Liver (tissue), 3 donors: ENCODE measurements at regions not wholly inside any gene's neighbourhood (a gene's known extent, or its start where the extent isn't known, plus 50 kb on each side); places are given as distances from the start of the nearest gene placed in this dataset.

Source experiments
- CTCF ChIP-seq: fragments of 150-350 bp; IDR thresholded peaks from 2 replicates; pipeline ENCODE4 v1.5.1; 2017; ENCODE audit warnings: improper control_type of control experiment, low read depth, low read length; ENCODE audit not compliant: missing input control
- TAF1 ChIP-seq: conservative IDR thresholded peaks from 2 replicates; pipeline ENCODE4 v1.6.1; 2016; ENCODE audit warnings: antibody characterized with exemption, mild to moderate bottlenecking
- donor health status: healthy.
- donor health status: healthy.

DNA sequence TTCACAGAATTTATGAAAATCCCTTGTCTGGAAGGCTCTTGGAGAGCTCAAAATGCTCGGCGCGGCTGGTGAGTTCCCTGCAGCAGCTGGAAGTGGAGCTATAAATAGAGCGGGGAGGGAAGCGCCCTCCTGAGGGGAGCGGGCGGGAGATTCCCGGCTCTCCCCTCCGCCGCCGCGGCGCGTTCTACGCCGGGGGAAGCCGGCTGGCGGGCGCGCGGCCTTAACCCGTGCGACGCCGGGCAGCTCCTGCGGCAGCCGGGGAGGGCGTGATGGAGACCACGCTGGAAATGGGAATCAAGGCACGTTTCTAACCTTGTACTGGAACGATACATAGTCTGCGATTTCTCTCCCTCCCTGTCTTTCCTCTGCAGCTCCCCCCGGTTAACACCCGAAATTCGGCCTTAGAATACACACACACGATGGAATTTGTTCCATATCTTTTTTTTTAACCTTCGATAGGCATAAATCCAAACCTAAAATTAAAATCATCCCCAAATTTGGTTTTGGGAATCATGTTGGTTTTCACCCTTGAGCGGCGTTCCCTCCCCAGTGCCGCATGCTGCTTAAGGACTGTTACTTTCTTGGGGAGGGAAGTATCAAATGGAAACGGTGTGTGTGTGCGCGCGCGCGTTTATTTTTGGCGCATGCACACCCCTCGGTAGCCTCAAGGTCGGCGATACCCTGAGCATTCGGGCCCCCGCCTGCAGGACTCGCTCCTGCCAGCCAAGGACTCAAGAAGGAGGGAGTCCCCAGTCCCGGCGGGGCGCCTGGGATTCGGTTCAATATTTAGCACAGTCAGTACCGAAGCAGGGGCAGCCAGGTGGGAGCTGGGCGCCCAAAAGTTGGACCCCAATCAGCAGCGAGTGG is 306.3 kb upstream of the KCNN2 start:
- TF ChIP-seq CTCF, result no peak
- TF ChIP-seq TAF1, result no peak
